ENCODE measurements at regions not wholly inside any gene's neighbourhood (a gene's known extent, or its start where the extent isn't known, plus 50 kb on each side); places are given as distances from the start of the nearest gene placed in this dataset.

- no peak overlapping the region for H3K4me3 ChIP-seq
- no peak for DNase-seq (ENCODE audit: low spot score)
- no peak for TF ChIP-seq CTCF (IDR thresholded peaks at IDR 0.05)
- H3K27ac ChIP-seq = no peak overlapping the region
Observed at GRCh38 chr2:164198256-164198655, 423.0 kb downstream of the GRB14 start.

- DNase-seq (ENCODE audit: low spot score) = no peak
- no peak for TF ChIP-seq CTCF (IDR thresholded peaks at IDR 0.05)
- H3K4me3 ChIP-seq = no peak overlapping the region
- H3K27ac ChIP-seq = no peak overlapping the region
Observed at GRCh38 chr2:164190700-164191099, 430.6 kb downstream of the GRB14 start.

DNA sequence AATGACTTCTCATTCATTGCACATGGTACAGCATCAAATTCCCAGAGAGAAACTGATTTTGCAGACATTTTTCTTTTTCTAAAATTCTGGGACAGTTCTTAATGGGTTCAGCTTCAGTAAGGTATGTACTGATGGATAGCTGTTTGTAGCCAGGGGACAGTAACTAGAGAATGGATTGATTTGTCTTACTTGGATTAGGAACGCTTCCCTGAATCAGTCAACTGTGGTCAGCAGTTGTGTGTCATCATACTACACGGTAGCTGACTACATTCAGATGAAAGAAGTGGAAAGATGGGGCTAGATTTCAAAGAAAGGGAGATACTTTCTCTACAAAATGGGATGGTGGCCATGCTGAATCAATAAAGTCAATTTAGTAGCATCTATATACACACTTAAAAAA lies 431.4 kb downstream of the GRB14 start:
- no peak overlapping the region for H3K4me3 ChIP-seq
- no peak for TF ChIP-seq CTCF (IDR thresholded peaks at IDR 0.05)
- H3K27ac ChIP-seq = no peak overlapping the region
- no peak for DNase-seq (ENCODE audit: low spot score)

DNA sequence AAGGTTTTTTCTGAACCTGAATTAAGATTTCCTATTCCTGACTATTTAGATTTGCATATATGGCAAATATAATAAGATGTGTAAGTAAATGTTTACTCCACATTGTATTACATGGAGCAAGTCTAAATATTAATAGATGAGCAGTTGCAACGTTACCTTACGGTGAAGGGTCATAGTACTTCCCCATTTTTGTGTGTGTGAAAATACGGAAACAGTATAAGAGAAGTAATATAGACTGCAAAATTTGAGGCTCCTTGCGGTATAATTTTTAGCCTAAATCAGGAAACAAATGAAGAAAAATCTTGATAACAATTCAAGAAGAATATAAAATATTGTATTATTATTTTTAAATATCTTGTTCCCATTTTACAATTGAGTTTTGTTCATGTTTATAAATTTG lies 434.2 kb downstream of the GRB14 start:
- no peak overlapping the region for H3K4me3 ChIP-seq
- DNase-seq (ENCODE audit: low spot score) = no peak
- no peak for TF ChIP-seq CTCF (IDR thresholded peaks at IDR 0.05)
- no peak overlapping the region for H3K27ac ChIP-seq

DNA sequence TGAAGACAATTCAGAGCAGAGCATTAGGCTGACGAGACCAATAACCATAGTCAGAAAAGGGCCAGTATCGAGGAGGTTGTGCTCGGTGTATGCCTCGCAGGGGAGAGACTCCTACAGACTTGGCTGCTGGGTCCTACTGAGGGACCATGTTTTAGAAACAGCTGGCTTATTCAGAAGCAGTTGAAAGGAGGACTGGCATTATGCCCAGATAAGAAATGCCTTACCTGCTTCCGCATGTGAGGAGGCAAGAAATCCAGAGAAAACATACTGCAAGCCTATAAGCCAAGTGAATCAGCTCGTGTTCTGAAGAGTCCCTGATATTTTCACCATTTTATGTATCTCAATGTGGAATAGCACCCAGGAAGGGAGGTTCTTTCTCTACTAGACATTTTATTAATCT lies 434.7 kb downstream of the GRB14 start:
- no peak overlapping the region for H3K27ac ChIP-seq
- DNase-seq (ENCODE audit: low spot score) = no peak
- H3K4me3 ChIP-seq = no peak overlapping the region
- no peak for TF ChIP-seq CTCF (IDR thresholded peaks at IDR 0.05)

- no peak overlapping the region for H3K27ac ChIP-seq
- no peak for TF ChIP-seq CTCF (IDR thresholded peaks at IDR 0.05)
- no peak for DNase-seq (ENCODE audit: low spot score)
- no peak overlapping the region for H3K4me3 ChIP-seq
Observed at GRCh38 chr2:164182116-164182627, 439.1 kb downstream of the GRB14 start.

DNA sequence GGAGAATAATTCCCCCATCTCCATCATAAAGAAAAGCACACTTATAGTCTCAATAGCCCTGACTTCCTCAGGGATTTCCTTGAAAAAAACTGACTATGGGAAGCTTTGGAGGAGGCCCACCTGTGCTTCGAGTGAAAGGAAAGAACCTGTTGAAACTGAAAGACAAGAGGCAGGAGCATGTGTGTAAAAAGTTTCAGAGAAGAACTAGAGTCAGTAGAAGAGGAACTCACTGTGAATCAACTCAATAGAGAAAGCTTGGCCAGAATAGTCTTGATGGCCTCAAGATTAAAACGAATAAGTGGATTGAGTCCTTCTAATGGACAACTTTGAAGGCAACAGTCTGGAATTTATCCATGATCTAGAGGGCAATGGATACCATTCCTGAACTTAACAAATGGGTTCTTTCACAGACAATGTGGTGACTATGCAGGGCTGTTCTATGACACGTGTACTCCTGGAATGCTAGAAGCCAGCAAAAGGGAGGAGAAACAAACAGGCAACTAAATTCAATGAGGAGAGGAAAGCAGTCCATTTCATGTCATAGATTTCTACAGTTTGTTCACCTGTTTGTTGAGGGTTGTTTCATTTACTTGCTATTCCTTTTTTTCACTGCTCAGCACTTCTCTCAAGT lies 442.3 kb downstream of the GRB14 start:
- H3K27ac ChIP-seq = no peak overlapping the region
- no peak for DNase-seq (ENCODE audit: low spot score)
- TF ChIP-seq CTCF (IDR thresholded peaks at IDR 0.05) = no peak
- no peak overlapping the region for H3K4me3 ChIP-seq

Data from coronary artery (tissue), 2 donors.